Neural progenitor cell (in vitro differentiated cells): ENCODE measurements at regions not wholly inside any gene's neighbourhood (a gene's known extent, or its start where the extent isn't known, plus 50 kb on each side); places are given as distances from the start of the nearest gene placed in this dataset.

Experiments used
- CTCF ChIP-seq: fragments of 200-600 bp; sonication (generic); IDR thresholded peaks from 2 replicates; pipeline ENCODE4 v1.5.1; 2017; ENCODE audit warnings: antibody characterized with exemption, mild to moderate bottlenecking
- EZH2 ChIP-seq: fragments of 200-600 bp; sonication (generic); IDR thresholded peaks from 2 replicates; pipeline ENCODE4 v1.6.1; 2017; ENCODE audit warnings: antibody characterized with exemption, mild to moderate bottlenecking, moderate library complexity
- EZH2phosphoT487 ChIP-seq: fragments of 200-600 bp; sonication (generic); IDR thresholded peaks from 2 replicates; pipeline ENCODE4 v1.6.1; 2017; ENCODE audit warnings: antibody characterized with exemption

DNA sequence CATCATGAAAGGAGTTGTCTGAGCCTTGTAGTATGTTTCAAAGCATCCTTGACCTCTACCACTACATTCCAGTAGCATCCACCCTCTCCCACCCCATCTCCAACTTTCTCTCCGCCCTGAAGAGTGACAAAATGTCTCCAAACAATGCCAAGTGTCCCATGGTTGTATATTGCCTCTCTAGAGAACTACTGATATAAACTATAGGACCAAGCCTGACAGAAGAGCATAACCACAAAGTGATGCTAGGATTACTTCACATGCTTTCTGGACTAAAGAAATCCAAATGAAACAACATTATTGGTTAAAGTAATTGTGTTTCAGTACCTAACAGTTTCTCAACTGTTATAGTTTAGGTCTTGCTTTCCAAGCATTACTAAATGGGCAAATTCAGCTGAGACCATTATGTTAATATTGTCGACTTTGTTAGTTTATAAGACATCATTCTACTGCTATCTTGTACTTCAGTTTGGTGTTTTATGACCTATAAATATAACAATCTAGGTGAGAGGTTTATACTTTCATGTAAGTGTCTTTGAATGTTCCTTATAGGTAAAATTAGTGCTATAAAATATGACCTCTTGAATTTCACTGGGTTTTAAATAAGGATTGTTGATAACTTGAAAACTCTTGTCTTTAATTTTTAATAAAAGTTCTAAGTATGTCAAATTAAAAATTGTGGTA is 117.4 kb downstream of the SUCNR1 start:
- no peak for TF ChIP-seq EZH2phosphoT487
- TF ChIP-seq CTCF: no peak
- no peak for TF ChIP-seq EZH2
